HUDEP-2 (cell line): ENCODE measurements at regions not wholly inside any gene's neighbourhood (a gene's known extent, or its start where the extent isn't known, plus 50 kb on each side); places are given as distances from the start of the nearest gene placed in this dataset.

ENCODE experiments used
- DNase-seq, 76 experiments: peaks; one replicate each; lab custom pipeline; 2025; ENCODE audit not compliant: unreplicated experiment in 76 of 76; lab: John Stamatoyannopoulos, UW

GRCh38 chr17:27991462-27991993 lies 50.9 kb upstream of the NLK start:
- DNase-seq, result no peak
